Fibroblast of skin of right biceps (primary cell): ENCODE measurements at regions not wholly inside any gene's neighbourhood (a gene's known extent, or its start where the extent isn't known, plus 50 kb on each side); places are given as distances from the start of the nearest gene placed in this dataset.

Experiments used
- DNase-seq: peaks from one replicate; pipeline ENCODE4 v3.0.0-alpha.2; 2013

DNA sequence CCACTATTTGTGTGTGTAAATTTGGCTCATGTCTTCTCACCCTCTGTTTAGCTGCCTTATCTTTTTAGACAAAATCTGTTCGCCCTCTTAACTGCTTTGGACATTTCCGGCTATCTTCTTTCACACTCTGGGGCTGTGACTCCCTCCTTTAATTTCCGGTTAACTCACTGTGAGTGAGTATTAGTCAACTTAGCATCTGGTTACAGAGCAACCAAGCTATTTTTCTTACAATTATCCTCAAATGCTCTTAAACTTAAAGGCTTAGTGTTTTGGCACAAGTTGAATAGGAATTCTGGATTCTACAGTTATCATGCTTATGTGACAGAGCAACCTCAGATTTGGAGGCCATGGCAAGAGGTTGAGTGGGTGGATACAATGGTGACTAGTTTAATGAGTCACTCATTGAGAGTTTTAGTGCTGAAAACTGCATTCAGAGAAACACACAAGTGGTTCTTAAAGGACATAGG lies 177.6 kb upstream of the SEMA3A start:
- DNase-seq: peak; percentile 95

- no peak for DNase-seq
Observed at GRCh38 chr7:84370114-84370513, 175.5 kb upstream of the SEMA3A start.

DNA sequence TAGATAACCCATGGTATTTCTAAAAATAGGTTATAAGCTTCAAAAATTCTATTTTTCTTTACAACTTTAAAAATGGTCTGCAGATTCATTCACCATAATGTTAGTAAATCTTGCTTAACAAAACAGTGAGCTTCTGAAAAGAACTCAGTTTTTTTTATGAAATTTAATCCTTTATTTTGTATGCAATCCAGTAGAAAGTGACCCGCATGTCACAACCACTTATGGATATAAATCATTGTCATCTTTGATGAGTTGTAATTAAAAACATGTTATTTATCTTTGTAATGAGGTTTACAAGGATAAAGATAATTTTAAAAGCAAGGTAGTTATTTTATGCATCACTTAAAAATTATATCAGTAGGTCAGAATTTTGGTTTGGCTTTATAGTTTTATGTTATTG lies 173.5 kb upstream of the SEMA3A start:
- no peak for DNase-seq

DNA sequence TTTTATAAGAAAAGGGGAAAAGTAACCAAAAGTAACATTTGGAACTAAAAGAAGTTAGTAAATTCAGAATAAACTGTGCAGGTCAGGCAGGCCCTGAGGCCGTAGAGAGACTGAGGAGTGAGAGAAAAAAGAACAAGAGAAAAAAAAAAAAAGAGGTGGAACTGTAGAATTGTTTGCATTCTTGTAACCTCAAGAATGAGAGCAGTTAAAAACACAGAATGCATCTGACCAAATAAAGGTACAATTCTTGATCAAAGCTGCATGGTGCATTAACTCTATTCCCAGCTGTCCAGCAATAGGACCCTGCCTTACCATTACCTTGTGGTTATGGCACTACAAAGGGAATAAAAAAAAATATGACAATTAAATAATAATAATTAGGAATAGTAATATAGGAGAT lies 170.1 kb upstream of the SEMA3A start:
- DNase-seq: peak; percentile 32

DNA sequence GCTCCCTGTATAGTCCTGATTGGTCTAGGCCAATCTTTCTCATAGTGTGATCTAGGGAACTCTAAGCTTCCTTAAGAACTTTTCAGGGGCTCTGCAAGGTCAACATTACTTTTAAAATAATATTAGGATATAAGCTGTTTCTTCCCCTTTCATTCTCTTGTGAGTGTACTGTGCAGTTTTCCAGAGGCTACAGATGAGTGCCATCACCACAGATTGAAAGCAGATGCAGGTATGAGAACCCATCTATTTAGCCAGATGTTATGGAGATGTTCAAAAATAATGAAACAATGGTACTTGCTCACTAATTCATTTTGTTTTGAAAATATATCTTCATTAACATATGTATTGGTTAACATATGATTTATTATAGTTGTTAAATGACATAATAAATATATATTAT lies 169.2 kb upstream of the SEMA3A start:
- no peak for DNase-seq

GRCh38 chr7:84362828-84363227 lies 168.2 kb upstream of the SEMA3A start:
- no peak for DNase-seq

DNA sequence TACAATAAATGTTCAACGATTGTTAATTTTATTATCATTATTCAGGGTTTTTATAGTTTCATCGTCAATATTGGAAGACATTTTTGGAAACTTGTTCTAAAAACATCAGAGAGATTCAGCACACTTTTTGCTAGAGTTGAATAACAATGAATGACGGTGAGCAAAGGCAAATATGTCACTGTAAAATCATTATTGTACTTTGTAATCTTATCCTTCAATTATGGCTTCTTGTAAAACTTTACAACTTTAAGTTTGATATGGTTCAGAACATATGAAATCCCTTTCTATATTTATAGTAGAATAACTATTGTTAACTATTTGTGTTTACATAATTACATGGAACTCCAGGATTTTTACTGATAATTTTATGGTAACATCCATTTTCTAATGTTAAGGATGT lies 167.8 kb upstream of the SEMA3A start:
- DNase-seq: no peak

- DNase-seq: peak; percentile 8
Observed at GRCh38 chr7:84354866-84355265, 160.3 kb upstream of the SEMA3A start.

DNA sequence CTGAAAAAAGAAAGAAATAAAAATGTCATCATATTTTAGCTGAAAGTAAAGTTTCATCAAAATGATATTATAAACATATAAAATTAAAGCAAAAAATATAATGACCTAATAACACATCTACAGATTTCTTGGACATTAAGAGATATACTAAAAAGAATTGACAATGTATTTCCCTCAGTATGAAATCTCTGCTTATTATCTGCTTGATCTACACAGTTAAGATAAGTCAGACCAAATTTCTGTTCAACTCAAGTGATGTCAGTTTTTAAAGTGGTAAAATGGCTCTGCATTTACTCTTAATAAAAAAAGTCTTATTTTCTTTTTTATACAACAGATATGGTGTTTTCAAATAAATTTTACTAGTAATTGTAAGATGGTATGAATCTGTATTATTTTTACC lies 159.4 kb upstream of the SEMA3A start:
- no peak for DNase-seq

DNA sequence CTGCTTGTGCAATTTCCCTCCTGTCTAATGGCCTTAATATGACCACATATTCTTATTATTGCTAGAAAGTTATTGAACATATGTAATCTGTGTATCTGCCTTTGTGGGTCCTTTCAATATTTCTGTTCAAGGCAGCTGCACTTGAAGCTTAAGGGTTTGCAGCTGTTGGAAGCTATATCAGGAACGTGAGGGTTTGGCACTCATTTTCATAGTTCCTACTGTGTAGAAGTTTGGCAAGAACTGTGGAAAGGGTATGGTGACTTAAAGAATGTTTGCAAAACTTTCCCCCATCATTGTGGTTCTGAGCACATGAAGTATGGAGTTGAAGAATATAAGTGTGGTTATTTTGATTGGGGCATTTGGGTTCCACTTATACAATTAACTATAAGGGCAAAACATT lies 144.7 kb upstream of the SEMA3A start:
- DNase-seq: peak; percentile 8

DNA sequence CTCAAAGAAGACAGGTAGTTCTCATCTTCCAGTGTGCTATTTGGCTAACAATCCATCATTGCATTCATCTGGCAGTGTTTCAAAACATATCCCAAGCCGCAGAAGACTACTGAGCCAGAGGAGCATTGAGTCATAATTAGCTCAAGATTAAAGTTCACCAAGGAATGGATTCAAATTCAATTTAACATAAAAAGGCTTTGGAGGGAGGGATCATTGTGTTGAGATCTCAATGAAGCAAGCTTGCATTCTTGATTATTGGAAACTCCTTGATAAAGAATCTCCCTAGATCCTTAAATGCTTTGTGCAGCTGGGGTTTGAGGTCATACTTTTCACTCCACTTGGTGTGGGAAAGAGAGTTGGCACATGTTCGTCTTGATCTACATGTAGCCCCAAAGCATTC lies 142.8 kb upstream of the SEMA3A start:
- peak; percentile 66 for DNase-seq

GRCh38 chr7:84336766-84337165 lies 142.2 kb upstream of the SEMA3A start:
- no peak for DNase-seq

GRCh38 chr7:84336303-84336702 lies 141.7 kb upstream of the SEMA3A start:
- DNase-seq: peak; percentile 55

DNA sequence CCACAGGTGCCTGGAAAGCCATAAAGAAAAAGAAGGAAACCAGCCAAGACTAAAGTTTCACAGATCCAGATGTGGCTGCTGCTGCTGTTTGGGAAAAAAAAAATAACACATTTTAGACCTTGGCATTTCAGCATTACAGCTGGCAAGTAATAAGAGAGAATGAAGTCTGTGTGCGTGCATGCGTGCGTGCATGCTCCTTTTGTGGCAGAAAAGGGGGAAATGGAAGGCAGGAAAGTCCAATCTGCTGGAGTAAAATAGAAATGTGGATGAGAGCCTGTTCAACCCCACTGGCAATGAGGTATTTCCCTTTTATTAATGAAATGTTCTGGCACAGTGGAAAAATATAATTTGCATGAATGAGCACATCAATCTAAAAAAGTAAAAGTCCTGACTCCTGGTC lies 137.0 kb upstream of the SEMA3A start:
- DNase-seq: peak; percentile 6

GRCh38 chr7:84328571-84328970 lies 134.0 kb upstream of the SEMA3A start:
- DNase-seq: peak; percentile 13

DNA sequence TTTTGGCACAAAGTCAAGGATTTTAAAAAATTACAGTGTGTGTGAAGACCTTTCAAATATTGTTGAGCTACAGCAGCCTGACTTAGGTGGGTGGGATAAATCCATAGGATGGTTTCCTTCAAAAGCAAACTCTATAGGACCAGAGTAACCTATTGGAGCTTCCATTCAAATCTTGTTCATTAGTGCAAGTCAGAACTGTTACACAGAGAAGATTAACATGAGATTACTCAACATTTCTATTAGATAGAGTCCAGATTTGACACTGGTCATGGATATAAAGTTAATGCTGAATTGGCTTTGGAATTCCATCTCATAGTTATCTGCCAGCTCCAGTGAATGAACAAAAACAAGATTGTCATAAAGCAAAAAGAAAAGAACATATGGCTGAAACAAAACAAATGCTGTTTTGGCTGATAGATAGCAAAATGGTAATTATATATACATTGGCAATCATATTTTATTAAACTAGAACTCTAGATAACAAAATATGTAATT lies 129.6 kb upstream of the SEMA3A start:
- DNase-seq: no peak

DNA sequence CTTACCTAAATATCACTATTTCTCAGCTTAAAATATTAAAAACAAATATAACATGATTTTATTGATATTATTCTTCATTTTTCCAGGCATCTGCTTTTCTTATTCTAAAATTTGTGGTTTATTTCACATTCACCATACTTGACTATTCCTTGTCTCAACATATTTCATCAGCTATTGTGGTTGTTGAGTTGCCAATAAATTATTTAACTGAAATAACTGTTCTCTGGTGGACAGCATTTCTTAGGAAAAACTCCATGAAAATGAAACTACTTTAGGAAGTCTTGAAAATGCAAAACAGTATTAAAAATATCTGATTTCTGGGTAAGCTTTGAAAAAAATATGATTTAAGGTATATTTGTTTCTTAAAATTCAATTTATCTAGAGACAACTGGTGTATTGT lies 122.9 kb upstream of the SEMA3A start:
- peak; percentile 46 for DNase-seq

- DNase-seq: no peak
Observed at GRCh38 chr7:84314263-84314662, 119.7 kb upstream of the SEMA3A start.

- DNase-seq: no peak
Observed at GRCh38 chr7:84304407-84304806, 109.8 kb upstream of the SEMA3A start.

GRCh38 chr7:84302949-84303348 lies 108.4 kb upstream of the SEMA3A start:
- no peak for DNase-seq

- peak; percentile 6 for DNase-seq
Observed at GRCh38 chr7:84297616-84298015, 103.0 kb upstream of the SEMA3A start.

DNA sequence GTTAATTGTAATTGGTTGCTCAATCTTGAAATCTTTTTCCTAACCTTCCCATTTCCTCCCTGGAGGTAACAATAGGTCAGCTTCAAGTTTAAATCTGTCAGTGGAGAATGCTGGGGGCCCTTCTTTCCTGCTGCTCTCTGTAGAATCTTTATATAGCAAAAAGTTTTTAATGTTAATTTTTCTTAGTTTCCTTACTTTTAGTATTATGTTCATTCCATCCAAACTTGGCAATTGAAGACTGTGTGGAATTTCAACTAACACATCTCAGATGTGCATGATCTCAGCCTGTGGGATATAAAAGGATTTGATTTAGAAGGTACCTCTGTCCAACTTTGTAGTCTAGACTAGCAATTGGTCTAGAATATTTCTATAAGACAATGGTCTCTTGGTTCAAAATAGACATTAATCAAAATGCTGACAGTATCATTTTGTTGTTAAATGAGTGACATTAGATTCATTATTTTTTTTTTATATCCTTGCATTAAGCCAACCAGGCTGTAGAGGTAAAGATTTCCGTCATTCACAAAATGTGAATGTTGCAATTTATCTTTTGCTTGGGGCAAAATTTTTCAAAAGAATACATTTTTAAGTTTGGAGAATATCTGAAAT lies 100.4 kb upstream of the SEMA3A start:
- DNase-seq: peak; percentile 5

DNA sequence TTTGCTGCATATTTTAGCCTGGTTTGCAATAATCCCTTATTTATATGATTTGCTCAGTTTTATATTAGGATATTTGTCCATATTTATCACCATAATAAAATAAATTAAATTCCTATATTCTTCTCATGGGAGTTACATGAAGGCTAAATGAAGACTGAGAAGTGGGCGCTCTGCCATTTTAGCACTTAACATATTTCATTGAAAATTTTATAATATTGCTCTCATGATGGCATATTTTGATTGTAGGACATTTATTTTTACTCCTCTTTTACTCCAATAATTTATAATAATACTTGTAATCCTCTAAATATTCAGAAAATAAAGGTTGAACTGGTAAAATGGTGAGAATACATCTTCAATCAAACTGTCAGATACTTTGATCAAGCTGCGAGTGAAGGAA lies 99.8 kb upstream of the SEMA3A start:
- DNase-seq: no peak

GRCh38 chr7:84291756-84292155 lies 97.2 kb upstream of the SEMA3A start:
- no peak for DNase-seq

- no peak for DNase-seq
Observed at GRCh38 chr7:84283798-84284197, 89.2 kb upstream of the SEMA3A start.
